ENCODE measurements at regions not wholly inside any gene's neighbourhood (a gene's known extent, or its start where the extent isn't known, plus 50 kb on each side); places are given as distances from the start of the nearest gene placed in this dataset.
A peak's percentile ranks its signal among the peaks of the same experiment; 100 is the strongest.

DNA sequence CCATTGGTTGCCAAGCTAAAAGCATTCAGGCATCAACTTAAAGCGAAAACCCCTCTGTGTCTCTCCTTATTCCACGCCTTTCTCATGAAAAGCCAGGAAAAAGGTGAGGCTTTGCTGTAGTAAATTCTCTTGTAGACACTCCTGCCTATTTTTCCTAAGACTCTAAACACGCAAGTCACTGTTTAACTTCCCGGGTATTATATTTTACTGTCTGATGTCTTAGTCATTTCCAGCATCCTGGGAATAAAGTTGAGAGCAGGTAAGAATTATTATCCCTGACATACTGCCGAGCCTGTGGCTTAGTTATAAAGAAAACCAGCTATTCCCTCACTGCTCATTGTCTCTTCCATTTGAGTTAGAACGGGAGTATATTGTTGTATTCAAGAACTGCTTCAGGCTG, 112.4 kb upstream of the GATA6 start:
- no peak overlapping the region for H3K9ac ChIP-seq (ENCODE audit: low read depth in 2 of 2, low read length in 2 of 2)
- H3K4me3 ChIP-seq, result no peak overlapping the region
- no peaks in the 10 kb centered on the region for H3K36me3 ChIP-seq
- H3K9me3 ChIP-seq, result no peaks in the 10 kb centered on the region
- H3K27me3 ChIP-seq, result no peaks in the 10 kb centered on the region
- intact Hi-C loops (cut with DNase I), result no loop called here
- H3K27ac ChIP-seq, result peak overlapping the region; percentile 3
- TF ChIP-seq, protein P1, sequence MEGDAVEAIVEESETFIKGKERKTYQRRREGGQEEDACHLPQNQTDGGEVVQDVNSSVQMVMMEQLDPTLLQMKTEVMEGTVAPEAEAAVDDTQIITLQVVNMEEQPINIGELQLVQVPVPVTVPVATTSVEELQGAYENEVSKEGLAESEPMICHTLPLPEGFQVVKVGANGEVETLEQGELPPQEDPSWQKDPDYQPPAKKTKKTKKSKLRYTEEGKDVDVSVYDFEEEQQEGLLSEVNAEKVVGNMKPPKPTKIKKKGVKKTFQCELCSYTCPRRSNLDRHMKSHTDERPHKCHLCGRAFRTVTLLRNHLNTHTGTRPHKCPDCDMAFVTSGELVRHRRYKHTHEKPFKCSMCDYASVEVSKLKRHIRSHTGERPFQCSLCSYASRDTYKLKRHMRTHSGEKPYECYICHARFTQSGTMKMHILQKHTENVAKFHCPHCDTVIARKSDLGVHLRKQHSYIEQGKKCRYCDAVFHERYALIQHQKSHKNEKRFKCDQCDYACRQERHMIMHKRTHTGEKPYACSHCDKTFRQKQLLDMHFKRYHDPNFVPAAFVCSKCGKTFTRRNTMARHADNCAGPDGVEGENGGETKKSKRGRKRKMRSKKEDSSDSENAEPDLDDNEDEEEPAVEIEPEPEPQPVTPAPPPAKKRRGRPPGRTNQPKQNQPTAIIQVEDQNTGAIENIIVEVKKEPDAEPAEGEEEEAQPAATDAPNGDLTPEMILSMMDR (IDR thresholded peaks at IDR 0.05), result no peak
- DNase-seq, result no peak
- H3K4me1 ChIP-seq, result no peaks in the 10 kb centered on the region

DNA sequence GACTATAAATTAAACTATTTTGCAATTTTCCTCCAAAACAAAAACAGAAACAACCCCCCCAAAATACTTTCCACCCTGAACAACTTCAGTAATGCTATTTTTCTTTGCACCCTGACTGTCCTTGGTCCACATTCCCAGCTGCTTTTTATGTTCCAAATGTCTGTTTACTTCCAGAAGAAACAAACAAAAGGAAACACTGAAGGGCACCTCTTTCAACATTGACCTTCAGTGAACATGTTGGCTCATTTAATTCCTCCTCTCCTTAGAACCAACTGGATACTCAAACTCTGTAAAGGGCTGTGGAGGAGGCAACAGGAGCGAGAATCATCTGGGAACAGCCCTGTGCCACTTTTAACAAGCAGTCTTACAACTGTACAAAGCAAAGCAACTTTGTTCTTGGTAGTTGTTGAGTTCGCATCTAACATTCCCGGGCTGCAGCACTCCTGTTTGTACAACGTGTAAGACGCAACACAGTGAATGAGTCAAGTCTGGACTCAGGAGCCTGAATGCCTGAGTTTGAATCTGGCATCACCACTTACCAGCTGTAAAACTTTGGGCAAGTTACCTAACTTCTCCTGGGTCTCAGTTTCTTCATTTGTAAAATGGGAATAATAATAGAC, 111.4 kb upstream of the GATA6 start:
- H3K27ac ChIP-seq, result peak overlapping the region; percentile 3
- intact Hi-C loops (cut with DNase I), result no loop called here
- no peaks in the 10 kb centered on the region for H3K36me3 ChIP-seq
- peak; percentile 52 for DNase-seq
- TF ChIP-seq, protein P1 (IDR thresholded peaks at IDR 0.05), result no peak
- H3K4me3 ChIP-seq, result no peak overlapping the region
- no peaks in the 10 kb centered on the region for H3K27me3 ChIP-seq
- H3K9me3 ChIP-seq, result no peaks in the 10 kb centered on the region
- H3K4me1 ChIP-seq, result no peaks in the 10 kb centered on the region
- H3K9ac ChIP-seq (ENCODE audit: low read depth in 2 of 2, low read length in 2 of 2), result no peak overlapping the region

DNA sequence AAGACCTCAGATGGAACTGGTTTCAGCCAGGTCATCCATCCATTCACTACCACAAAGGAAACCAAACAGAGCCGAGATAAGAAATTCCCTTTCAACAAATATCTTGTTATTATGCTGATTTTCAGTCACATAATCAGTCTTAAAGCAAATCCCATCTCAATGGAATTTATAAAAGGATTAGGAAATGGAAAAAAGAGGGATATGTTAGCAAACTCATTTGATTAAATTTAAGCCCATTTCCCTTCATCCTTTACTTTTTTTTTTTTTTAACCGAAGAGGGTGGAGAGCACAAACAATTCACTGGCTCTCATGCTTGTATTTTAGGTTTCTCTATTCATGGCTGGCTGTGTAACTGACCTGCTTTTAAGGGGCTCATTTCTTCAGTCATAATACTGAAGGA, 109.0 kb upstream of the GATA6 start:
- DNase-seq, result no peak
- Histone ChIP-seq H3K9ac (ENCODE audit: low read depth in 2 of 2, low read length in 2 of 2) (no peak overlapping the region), H3K27me3 (no peaks in the 10 kb centered on the region), H3K4me1 (no peaks in the 10 kb centered on the region), H3K9me3 (no peaks in the 10 kb centered on the region), H3K4me3 (no peak overlapping the region), H3K27ac (no peak overlapping the region), H3K36me3 (no peaks in the 10 kb centered on the region)
- TF ChIP-seq, protein P1 (IDR thresholded peaks at IDR 0.05), result no peak
- intact Hi-C loops (cut with DNase I), result no loop called here

DNA sequence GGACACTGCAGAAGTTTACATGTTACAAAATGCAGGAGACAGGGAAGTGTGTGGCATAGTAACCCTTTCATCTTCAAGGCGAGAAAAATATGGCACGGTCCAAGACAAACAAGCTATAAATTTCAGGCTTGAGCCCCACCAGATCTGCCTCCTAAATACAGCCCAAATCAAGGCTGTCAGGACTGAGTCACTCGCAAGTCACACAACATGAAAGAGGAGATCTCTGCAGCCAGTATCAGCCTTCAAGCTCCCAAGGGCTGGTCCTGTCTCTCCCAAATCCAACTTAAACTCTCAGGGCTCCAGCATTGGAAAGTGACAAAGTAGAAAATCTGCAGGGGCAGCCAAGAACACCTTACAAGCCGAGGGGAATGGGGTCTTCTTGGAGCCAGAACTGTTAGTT, 106.3 kb upstream of the GATA6 start:
- TF ChIP-seq, protein P1 (IDR thresholded peaks at IDR 0.05), result no peak
- intact Hi-C loops (cut with DNase I), result no loop called here
- no peak for DNase-seq

DNA sequence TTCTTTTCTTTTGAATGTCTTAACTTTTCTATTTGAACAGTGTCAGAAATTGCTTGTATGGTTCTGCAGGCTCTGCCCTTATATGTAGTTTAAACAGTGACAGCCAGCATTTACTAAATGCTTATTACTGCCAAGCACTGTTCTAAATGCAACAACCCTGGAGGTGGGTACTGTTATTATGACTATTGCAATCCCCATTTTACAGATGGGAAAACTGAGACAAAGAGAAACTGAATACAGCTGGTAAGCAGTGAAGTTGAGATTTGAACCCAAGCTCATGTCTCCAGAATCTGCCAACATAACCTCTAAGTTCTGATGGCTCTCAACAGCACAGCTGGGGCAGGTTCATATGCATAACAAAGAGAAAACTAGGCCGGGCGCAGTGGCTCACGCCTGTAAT, 105.7 kb upstream of the GATA6 start:
- Histone ChIP-seq H3K27me3 (no peaks in the 10 kb centered on the region), H3K27ac (no peak overlapping the region), H3K4me1 (no peaks in the 10 kb centered on the region), H3K36me3 (no peaks in the 10 kb centered on the region), H3K4me3 (no peak overlapping the region), H3K9me3 (no peaks in the 10 kb centered on the region), H3K9ac (ENCODE audit: low read depth in 2 of 2, low read length in 2 of 2) (no peak overlapping the region)
- no peak for DNase-seq
- intact Hi-C loops (cut with DNase I), result no loop called here
- TF ChIP-seq, protein P1 (IDR thresholded peaks at IDR 0.05), result no peak

More for the DNA sequence above, 106.3 kb upstream of the GATA6 start:
- H3K27me3 ChIP-seq, result no peaks in the 10 kb centered on the region
- no peaks in the 10 kb centered on the region for H3K4me1 ChIP-seq
- H3K9me3 ChIP-seq, result no peaks in the 10 kb centered on the region
- no peaks in the 10 kb centered on the region for H3K36me3 ChIP-seq
- no peak overlapping the region for H3K4me3 ChIP-seq
- H3K9ac ChIP-seq (ENCODE audit: low read depth in 2 of 2, low read length in 2 of 2), result no peak overlapping the region
- H3K27ac ChIP-seq, result no peak overlapping the region

Data from colonic mucosa (tissue), 4 donors.